ENCODE measurements at regions not wholly inside any gene's neighbourhood (a gene's known extent, or its start where the extent isn't known, plus 50 kb on each side); places are given as distances from the start of the nearest gene placed in this dataset.

DNA sequence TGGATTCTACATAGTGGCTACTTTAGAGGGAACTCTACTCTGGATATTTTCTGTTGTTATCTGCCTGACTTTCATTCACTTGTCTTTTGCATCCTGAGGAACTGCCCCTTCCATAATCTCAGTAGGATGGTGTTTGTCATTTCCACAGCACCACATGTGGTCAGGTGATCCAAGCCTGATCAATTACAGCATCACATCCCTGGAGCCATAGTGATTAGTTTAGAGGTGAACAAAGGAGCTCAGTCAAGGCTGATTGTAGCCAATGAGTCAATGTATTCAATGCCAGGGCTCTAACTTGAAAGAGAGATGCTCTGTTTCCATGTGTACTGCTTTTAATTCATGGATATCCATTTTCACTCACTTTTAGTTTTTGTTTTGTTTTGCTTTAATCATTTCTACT is 478.7 kb upstream of the ADAMTS9 start:
- DNase-seq (ENCODE audit: low read depth), result no peak
- no peak overlapping the region for H3K4me3 ChIP-seq (ENCODE audit: low read length)
- TF ChIP-seq, protein P1, sequence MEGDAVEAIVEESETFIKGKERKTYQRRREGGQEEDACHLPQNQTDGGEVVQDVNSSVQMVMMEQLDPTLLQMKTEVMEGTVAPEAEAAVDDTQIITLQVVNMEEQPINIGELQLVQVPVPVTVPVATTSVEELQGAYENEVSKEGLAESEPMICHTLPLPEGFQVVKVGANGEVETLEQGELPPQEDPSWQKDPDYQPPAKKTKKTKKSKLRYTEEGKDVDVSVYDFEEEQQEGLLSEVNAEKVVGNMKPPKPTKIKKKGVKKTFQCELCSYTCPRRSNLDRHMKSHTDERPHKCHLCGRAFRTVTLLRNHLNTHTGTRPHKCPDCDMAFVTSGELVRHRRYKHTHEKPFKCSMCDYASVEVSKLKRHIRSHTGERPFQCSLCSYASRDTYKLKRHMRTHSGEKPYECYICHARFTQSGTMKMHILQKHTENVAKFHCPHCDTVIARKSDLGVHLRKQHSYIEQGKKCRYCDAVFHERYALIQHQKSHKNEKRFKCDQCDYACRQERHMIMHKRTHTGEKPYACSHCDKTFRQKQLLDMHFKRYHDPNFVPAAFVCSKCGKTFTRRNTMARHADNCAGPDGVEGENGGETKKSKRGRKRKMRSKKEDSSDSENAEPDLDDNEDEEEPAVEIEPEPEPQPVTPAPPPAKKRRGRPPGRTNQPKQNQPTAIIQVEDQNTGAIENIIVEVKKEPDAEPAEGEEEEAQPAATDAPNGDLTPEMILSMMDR (conservative IDR thresholded peaks at IDR 0.05; ENCODE audit: low read length), result no peak

DNA sequence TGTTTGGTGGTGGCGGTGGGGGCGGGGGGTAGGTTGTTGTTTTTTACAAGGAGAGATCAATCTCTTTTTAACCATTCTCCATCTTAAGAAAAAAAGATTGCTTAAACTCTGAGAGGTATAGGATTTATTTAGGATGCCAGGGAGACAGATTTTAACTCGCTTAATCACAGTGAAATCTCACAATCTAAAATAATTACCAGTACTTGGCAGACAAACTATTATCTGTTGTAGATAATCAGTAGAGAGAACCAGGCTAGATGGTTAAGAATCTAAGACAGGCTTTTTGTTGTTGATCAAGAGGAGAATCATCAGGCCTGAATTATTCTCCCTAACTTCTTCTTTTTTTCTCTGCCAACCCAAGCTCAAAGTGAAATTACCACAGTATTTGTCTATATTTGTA is 470.2 kb upstream of the ADAMTS9 start:
- no peak overlapping the region for H3K4me3 ChIP-seq (ENCODE audit: low read length)
- DNase-seq (ENCODE audit: low read depth), result no peak
- TF ChIP-seq, protein P1 (conservative IDR thresholded peaks at IDR 0.05; ENCODE audit: low read length), result no peak

DNA sequence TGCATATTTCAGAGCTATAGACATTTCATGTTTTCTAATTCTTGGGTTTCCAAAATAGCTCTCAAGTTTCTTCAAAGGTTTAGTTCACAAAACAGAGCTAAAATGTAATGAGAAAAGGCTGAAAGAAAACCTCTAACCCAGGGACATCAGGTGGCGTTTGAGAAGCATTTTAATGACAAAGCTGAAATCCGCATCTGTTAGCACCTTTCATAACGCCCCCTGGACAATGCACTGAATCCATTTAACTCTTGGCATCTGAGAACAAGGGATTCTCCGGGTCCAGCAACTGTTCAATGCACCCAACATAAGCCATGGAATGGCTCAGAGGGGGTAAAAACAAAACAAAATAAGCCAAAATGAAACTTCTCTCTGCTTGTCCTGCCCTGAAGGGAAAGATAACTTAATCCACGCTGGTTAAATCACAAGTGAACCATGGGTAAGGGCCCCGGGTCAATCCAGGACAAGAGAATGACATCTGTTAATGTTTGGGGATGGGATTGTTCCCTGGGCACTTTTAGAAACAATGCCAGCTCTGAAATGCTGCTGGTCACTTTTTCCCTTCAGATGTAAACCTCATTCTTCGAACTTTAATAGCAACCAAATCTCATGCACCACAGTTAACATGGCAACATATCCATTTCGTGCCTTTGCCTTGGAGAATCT is 466.2 kb upstream of the ADAMTS9 start:
- TF ChIP-seq, protein P1 (conservative IDR thresholded peaks at IDR 0.05; ENCODE audit: low read length), result no peak
- H3K4me3 ChIP-seq (ENCODE audit: low read length), result no peak overlapping the region
- no peak for DNase-seq (ENCODE audit: low read depth)

DNA sequence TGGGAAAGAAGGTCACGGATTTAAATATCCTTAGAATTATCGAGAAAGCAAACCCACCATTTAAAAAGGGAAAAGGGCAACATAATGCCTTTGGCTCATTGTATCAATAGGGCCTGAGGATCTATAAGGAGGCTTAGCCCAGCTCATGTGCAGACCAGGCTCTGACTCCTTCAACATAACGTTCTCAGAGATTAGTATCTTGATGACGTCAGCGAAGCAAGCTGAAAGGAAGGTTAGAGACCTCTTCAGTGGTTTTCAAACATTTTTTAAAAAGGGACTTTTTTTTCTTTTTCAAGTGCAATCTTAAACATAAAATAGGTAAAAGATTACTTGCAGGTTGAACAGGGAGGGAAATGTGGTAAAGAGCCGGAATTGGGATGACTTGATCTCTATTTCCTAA is 463.9 kb upstream of the ADAMTS9 start:
- no peak overlapping the region for H3K4me3 ChIP-seq (ENCODE audit: low read length)
- no peak for DNase-seq (ENCODE audit: low read depth)
- TF ChIP-seq, protein P1 (conservative IDR thresholded peaks at IDR 0.05; ENCODE audit: low read length), result no peak

DNA sequence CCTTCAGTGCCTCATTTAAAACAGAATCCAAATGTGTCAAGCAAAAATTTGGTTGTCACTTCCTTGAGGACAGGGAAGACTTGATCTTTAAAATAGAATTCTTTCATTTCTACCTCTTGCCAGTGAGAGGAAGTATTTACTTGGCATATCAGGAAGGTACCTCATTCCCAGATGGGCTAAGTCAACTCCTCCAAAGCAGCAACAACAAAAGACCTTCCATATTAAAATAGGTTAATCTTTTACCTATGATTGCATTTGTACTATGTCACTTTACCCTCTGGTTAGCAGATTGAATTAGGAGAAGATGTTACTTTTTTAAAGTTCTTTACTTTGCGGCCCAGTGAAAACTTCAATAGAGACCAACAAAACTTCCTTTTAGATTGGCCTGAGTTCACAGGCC is 462.1 kb upstream of the ADAMTS9 start:
- no peak for DNase-seq (ENCODE audit: low read depth)
- no peak overlapping the region for H3K4me3 ChIP-seq (ENCODE audit: low read length)
- TF ChIP-seq, protein P1 (conservative IDR thresholded peaks at IDR 0.05; ENCODE audit: low read length), result no peak

DNA sequence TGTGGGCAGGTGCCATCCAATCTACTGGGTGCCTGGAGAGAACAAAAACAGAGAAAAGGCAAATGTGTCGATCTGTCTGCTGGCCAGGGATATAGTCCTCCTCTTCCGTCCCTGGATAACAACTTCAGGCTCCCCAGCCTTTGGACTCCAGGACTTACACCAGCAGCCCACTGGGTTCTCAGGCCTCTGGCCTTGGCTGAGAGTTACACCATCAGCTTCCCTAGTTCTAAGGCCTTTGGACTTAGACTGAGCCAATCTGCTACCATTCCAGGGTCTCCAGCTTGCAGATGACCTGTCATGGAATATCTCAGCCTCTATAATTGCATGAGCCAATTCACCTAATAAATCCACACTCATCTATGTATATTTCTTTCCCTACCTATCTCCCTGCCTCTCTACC is 460.9 kb upstream of the ADAMTS9 start:
- TF ChIP-seq, protein P1 (conservative IDR thresholded peaks at IDR 0.05; ENCODE audit: low read length), result no peak
- H3K4me3 ChIP-seq (ENCODE audit: low read length), result no peak overlapping the region
- no peak for DNase-seq (ENCODE audit: low read depth)

DNA sequence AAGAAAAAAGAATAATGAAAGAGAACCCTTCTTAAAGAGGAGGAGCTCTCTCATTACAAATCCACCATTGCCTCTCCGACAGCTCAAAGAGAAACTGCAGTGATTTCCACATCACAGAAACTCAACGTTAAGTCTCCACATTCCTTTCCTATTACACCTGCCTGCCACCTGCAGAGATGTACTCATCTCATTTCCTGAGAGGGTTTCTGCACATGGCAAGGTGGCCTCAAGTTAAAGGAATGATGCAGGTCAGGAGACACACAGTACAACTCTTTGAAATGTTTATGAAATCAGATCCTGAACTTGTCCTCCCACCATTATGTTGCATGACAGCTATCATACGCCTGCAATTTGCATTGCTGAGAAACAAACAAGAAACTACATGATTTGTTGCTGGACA is 458.4 kb upstream of the ADAMTS9 start:
- DNase-seq (ENCODE audit: low read depth), result peak; percentile 9
- TF ChIP-seq, protein P1 (conservative IDR thresholded peaks at IDR 0.05; ENCODE audit: low read length), result no peak
- no peak overlapping the region for H3K4me3 ChIP-seq (ENCODE audit: low read length)

Measured in AG10803 (cell line).